Neuronal stem cell (in vitro differentiated cells): ENCODE measurements at regions not wholly inside any gene's neighbourhood (a gene's known extent, or its start where the extent isn't known, plus 50 kb on each side); places are given as distances from the start of the nearest gene placed in this dataset.

ENCODE experiments used
- DNase-seq: peaks from one replicate; pipeline ENCODE4 v3.0.0-alpha.2; 2013; ENCODE audit warnings: low spot score
- H2AFZ ChIP-seq: one replicate; pipeline ENCODE4 v1.6.1; 2013; ENCODE audit warnings: mild to moderate bottlenecking, low read length, inconsistent platforms
- H2AK5ac ChIP-seq: 2 replicates; pipeline ENCODE4 v1.6.1; 2013; ENCODE audit warnings: low read depth, mild to moderate bottlenecking, inconsistent platforms, low read length, moderate library complexity, mixed read lengths
- H2BK120ac ChIP-seq: 2 replicates; pipeline ENCODE4 v1.6.1; 2013; ENCODE audit warnings: low read depth, mild to moderate bottlenecking, inconsistent platforms, low read length, moderate library complexity, mixed read lengths
- H2BK12ac ChIP-seq: one replicate; pipeline ENCODE4 v1.6.1; 2013; ENCODE audit warnings: low read length, inconsistent platforms
- H2BK15ac ChIP-seq: 2 replicates; pipeline ENCODE4 v1.6.1; 2013; ENCODE audit warnings: mild to moderate bottlenecking, low read length, inconsistent platforms, mixed read lengths
- H2BK5ac ChIP-seq: one replicate; pipeline ENCODE4 v1.6.1; 2013; ENCODE audit warnings: inconsistent platforms, mild to moderate bottlenecking, low read length, moderate library complexity
- H3K14ac ChIP-seq: one replicate; pipeline ENCODE4 v1.6.1; 2013; ENCODE audit warnings: low read length, inconsistent platforms
- H3K18ac ChIP-seq: 2 replicates; pipeline ENCODE4 v1.6.1; 2013; ENCODE audit warnings: low read length, inconsistent platforms
- H3K23ac ChIP-seq: 2 replicates; pipeline ENCODE4 v1.6.1; 2013; ENCODE audit warnings: low read depth, mild to moderate bottlenecking, mixed read lengths, low read length, inconsistent platforms; ENCODE audit not compliant: poor library complexity
- H3K27ac ChIP-seq: replicated peaks from 3 replicates; pipeline ENCODE4 v1.5.1; 2013; ENCODE audit warnings: low read length, inconsistent platforms
- H3K27me3 ChIP-seq, 3 experiments: 2 replicates each; pipeline ENCODE4 v1.6.1; 2013; ENCODE audit warnings: low read length in 3 of 3, mild to moderate bottlenecking in 2 of 3, inconsistent platforms in 1 of 3, low read depth in 1 of 3, mixed read lengths in 1 of 3, moderate library complexity in 1 of 3; ENCODE audit not compliant: control insufficient read depth in 3 of 3, insufficient read depth in 3 of 3
- H3K36me3 ChIP-seq, 2 donors: replicated peaks in 1 of 2; 2 replicates each; pipeline ENCODE4 v1.6.1; 2013; ENCODE audit warnings: low read length in 2 of 2; ENCODE audit not compliant: control insufficient read depth in 2 of 2, insufficient read depth in 2 of 2
- H3K4ac ChIP-seq: 2 replicates; pipeline ENCODE4 v1.6.1; 2013; ENCODE audit warnings: inconsistent platforms, mild to moderate bottlenecking, low read length, moderate library complexity
- H3K4me1 ChIP-seq, 2 donors: 1 replicate in 1 of 2; 2 replicates in 1 of 2; pipeline ENCODE4 v1.6.1; 2013; ENCODE audit warnings: low read length in 2 of 2, low read depth in 1 of 2; ENCODE audit not compliant: control insufficient read depth in 2 of 2, insufficient read depth in 1 of 2
- H3K4me2 ChIP-seq: one replicate; pipeline ENCODE4 v1.6.1; 2013; ENCODE audit warnings: mild to moderate bottlenecking, low read length, inconsistent platforms; ENCODE audit not compliant: insufficient read depth, poor library complexity, severe bottlenecking
- H3K4me3 ChIP-seq, 2 donors: 2 replicates each; pipeline ENCODE4 v1.5.1; 2013; ENCODE audit warnings: low read length in 2 of 2, mild to moderate bottlenecking in 2 of 2, inconsistent platforms in 1 of 2, moderate library complexity in 1 of 2
- H3K79me1 ChIP-seq: one replicate; pipeline ENCODE4 v1.6.1; 2013; ENCODE audit warnings: low read depth, mild to moderate bottlenecking, inconsistent platforms, low read length, moderate library complexity
- H3K9ac ChIP-seq: one replicate; pipeline ENCODE4 v1.6.1; 2013; ENCODE audit warnings: mild to moderate bottlenecking, low read depth, low read length, inconsistent platforms; ENCODE audit not compliant: poor library complexity
- H3K9me3 ChIP-seq, 2 donors: replicated peaks in 1 of 2; 2 replicates each; pipeline versions ENCODE3 to v1.6.1; 2013; ENCODE audit warnings: low read length in 2 of 2, mild to moderate bottlenecking in 2 of 2, inconsistent platforms in 1 of 2, low read depth in 1 of 2, mixed read lengths in 1 of 2, moderate library complexity in 1 of 2; ENCODE audit not compliant: control insufficient read depth in 2 of 2, insufficient read depth in 1 of 2
- H4K8ac ChIP-seq: one replicate; pipeline ENCODE4 v1.6.1; 2013; ENCODE audit warnings: low read depth, mild to moderate bottlenecking, inconsistent platforms, low read length, moderate library complexity
- H4K91ac ChIP-seq: one replicate; pipeline ENCODE4 v1.6.1; 2013; ENCODE audit warnings: low read length, low read depth, mild to moderate bottlenecking, inconsistent platforms; ENCODE audit not compliant: poor library complexity
- WGBS, 2 donors: extraction: QIAGEN DNeasy Blood & Tissue Kit; methylation state at CpG; one replicate each; pipeline ENCODE4 v1.1.7; 2013; ENCODE audit warnings: missing lambda C conversion rate in 2 of 2, mixed read lengths in 1 of 2; ENCODE audit not compliant: insufficient read length in 2 of 2, insufficient replicate concordance in 1 of 2; ENCODE audit errors: extremely low coverage in 2 of 2; 5-methylcytosine and 5-hydroxymethylcytosine counted together

DNA sequence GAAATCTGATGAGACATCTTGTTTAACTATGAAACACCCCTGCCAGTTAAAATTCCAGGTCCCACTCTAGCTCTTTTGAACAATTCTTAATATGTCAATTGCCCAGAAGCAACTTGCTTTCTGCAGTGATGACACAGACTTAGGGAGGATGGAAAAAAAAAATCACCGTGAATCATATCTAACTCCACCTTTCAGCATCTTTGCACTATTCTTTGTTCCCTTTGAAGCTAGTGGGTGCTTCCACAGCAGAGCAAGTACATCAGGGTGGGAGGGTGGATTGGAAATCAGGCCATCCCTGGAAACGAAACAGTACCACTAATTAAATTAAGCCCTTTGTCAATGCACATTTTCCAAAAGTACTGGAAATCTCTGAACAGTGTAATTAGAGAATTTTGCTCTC lies 324.3 kb upstream of the MEIS1 start:
- Histone ChIP-seq H2AK5ac (no peak overlapping the region), H3K23ac (no peak overlapping the region), H3K27ac (no peak overlapping the region), H3K79me1 (no peaks in the 10 kb centered on the region), H3K18ac (no peak overlapping the region), H3K9ac (no peak overlapping the region), H3K4ac (no peak overlapping the region), H2BK15ac (no peak overlapping the region), H3K27me3 (no peaks in the 10 kb centered on the region), H2BK5ac (no peak overlapping the region), H3K9me3 (no peaks in the 10 kb centered on the region), H4K91ac (no peak overlapping the region), H2AFZ (no peak overlapping the region), H3K14ac (no peak overlapping the region), H2BK120ac (no peak overlapping the region), H3K4me3 (no peak overlapping the region), H3K4me1 (no peaks in the 10 kb centered on the region), H3K36me3 (no peaks in the 10 kb centered on the region), H2BK12ac (no peak overlapping the region), H3K4me2 (no peak overlapping the region), H4K8ac (no peak overlapping the region)
- no peak for DNase-seq
- no CpG with 5 or more reads among the region's 2 CpGs for WGBS, 2 donors

DNA sequence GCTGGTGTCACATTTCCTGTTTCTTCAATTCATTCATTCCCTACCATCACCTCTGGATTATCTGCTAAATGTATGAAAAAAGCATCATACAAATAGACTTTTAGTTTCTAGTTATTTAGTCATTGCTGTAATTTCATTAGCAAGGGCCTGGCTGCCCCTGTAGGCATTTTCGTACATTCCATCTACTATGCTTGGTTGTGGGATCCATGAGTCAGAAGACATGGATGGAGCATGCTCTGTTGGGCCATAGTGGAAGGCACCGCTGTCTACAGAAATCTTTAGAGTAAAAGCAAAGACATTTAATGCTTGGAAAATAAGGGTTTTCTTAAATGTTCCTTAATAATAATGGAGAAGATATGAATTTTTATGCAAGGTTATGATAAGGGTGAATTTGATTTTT lies 324.8 kb upstream of the MEIS1 start:
- no peak overlapping the region for H3K4ac ChIP-seq
- no peak overlapping the region for H3K9ac ChIP-seq
- DNase-seq, result no peak
- H2AFZ ChIP-seq, result no peak overlapping the region
- no peak overlapping the region for H2BK15ac ChIP-seq
- no peak overlapping the region for H3K4me3 ChIP-seq
- no peak overlapping the region for H2BK5ac ChIP-seq
- no peak overlapping the region for H4K8ac ChIP-seq
- H3K4me1 ChIP-seq, result no peaks in the 10 kb centered on the region
- H3K27ac ChIP-seq, result no peak overlapping the region
- no peak overlapping the region for H3K4me2 ChIP-seq
- H3K18ac ChIP-seq, result no peak overlapping the region
- no peaks in the 10 kb centered on the region for H3K9me3 ChIP-seq
- no peak overlapping the region for H4K91ac ChIP-seq
- H3K79me1 ChIP-seq, result no peaks in the 10 kb centered on the region
- H3K36me3 ChIP-seq, result no peaks in the 10 kb centered on the region
- no peak overlapping the region for H2BK120ac ChIP-seq
- H3K14ac ChIP-seq, result no peak overlapping the region
- H3K27me3 ChIP-seq, result no peaks in the 10 kb centered on the region
- no CpG with 5 or more reads among the region's 2 CpGs for WGBS, 2 donors
- H2AK5ac ChIP-seq, result no peak overlapping the region
- no peak overlapping the region for H3K23ac ChIP-seq
- H2BK12ac ChIP-seq, result no peak overlapping the region

DNA sequence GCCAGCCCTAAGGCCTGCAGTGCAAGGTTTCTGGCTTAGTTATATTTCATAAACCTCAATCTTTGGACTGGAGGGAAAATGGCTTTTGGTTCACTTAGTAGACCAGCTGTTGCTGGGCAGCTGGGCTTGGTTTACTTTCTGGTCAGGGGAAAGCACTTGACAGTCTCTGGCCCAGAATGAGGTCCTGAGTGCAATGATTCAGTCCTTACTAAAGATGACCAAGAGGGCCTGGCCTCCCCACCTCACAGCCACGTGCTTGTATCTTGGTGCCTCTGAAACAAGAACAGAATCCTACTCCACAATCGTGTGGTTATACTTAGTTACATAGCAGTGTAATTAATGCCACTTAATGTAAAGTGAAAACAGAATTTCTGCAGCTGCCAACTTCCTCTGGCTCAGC lies 325.5 kb upstream of the MEIS1 start:
- no peak overlapping the region for H3K23ac ChIP-seq
- H2AK5ac ChIP-seq, result no peak overlapping the region
- no peak overlapping the region for H2BK5ac ChIP-seq
- H3K4ac ChIP-seq, result no peak overlapping the region
- no peaks in the 10 kb centered on the region for H3K4me1 ChIP-seq
- no peaks in the 10 kb centered on the region for H3K36me3 ChIP-seq
- no CpG with 5 or more reads among the region's 2 CpGs for WGBS, 2 donors
- no peak overlapping the region for H3K27ac ChIP-seq
- H3K4me3 ChIP-seq, result no peak overlapping the region
- DNase-seq, result no peak
- no peak overlapping the region for H2AFZ ChIP-seq
- no peaks in the 10 kb centered on the region for H3K27me3 ChIP-seq
- H3K9me3 ChIP-seq, result no peaks in the 10 kb centered on the region
- H2BK12ac ChIP-seq, result no peak overlapping the region
- H4K91ac ChIP-seq, result no peak overlapping the region
- H3K9ac ChIP-seq, result no peak overlapping the region
- H3K4me2 ChIP-seq, result no peak overlapping the region
- H2BK15ac ChIP-seq, result no peak overlapping the region
- no peak overlapping the region for H3K18ac ChIP-seq
- no peak overlapping the region for H4K8ac ChIP-seq
- no peak overlapping the region for H2BK120ac ChIP-seq
- no peaks in the 10 kb centered on the region for H3K79me1 ChIP-seq
- H3K14ac ChIP-seq, result no peak overlapping the region

DNA sequence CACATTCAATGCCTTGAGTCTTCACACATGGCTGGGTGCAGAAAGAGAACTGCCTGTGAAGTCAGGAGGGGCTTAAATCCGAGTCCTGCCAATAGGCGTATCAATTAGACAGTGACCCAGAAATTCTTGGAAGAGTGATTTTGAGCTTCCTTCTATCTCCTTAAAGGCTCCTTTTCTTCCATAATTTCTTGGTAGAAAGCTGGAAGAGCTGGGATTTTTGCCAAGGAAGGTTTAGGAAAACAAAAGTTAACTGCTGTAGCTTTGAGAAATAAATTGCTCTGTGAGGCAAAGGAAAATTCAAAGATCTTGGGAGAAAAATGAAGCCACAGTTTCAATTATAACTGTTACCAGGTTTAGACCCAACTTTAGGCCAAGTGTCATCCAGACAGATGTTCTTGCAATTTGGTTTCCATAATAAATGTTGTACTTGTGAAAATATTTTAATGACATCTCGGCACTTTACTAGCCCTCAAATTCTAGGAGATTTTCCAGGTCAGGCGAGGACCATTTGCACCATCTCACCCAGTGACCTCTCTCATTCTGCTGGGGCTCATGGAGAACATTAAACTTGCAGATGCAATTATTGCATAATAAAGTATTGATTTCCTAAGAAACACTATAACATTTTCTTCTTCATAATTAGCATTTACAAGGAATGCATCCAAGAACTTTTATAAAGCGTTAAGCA lies 329.7 kb upstream of the MEIS1 start:
- H3K9me3 ChIP-seq, result no peaks in the 10 kb centered on the region
- no peaks in the 10 kb centered on the region for H3K4me1 ChIP-seq
- H2BK120ac ChIP-seq, result no peak overlapping the region
- no peak overlapping the region for H3K9ac ChIP-seq
- H3K27me3 ChIP-seq, result no peaks in the 10 kb centered on the region
- no peak overlapping the region for H3K4me2 ChIP-seq
- no peak overlapping the region for H2BK12ac ChIP-seq
- no peaks in the 10 kb centered on the region for H3K36me3 ChIP-seq
- no peak overlapping the region for H3K4me3 ChIP-seq
- no peak overlapping the region for H2BK5ac ChIP-seq
- no peak overlapping the region for H3K23ac ChIP-seq
- no peak overlapping the region for H3K4ac ChIP-seq
- H3K18ac ChIP-seq, result no peak overlapping the region
- DNase-seq, result no peak
- H2BK15ac ChIP-seq, result no peak overlapping the region
- no peak overlapping the region for H2AFZ ChIP-seq
- no peak overlapping the region for H2AK5ac ChIP-seq
- H3K14ac ChIP-seq, result no peak overlapping the region
- no peaks in the 10 kb centered on the region for H3K79me1 ChIP-seq
- no CpG with 5 or more reads among the region's 5 CpGs for WGBS, 2 donors
- no peak overlapping the region for H4K91ac ChIP-seq
- no peak overlapping the region for H4K8ac ChIP-seq
- no peak overlapping the region for H3K27ac ChIP-seq
